GM21737 (cell line): ENCODE measurements at regions not wholly inside any gene's neighbourhood (a gene's known extent, or its start where the extent isn't known, plus 50 kb on each side); places are given as distances from the start of the nearest gene placed in this dataset.

ENCODE experiments used
- ATAC-seq: cut with Tn5 transposase; IDR thresholded peaks from one replicate; pipeline ENCODE4 v1.9.1; 2021; ENCODE audit warnings: mild to moderate bottlenecking, moderate library complexity; ENCODE audit not compliant: unreplicated experiment

DNA sequence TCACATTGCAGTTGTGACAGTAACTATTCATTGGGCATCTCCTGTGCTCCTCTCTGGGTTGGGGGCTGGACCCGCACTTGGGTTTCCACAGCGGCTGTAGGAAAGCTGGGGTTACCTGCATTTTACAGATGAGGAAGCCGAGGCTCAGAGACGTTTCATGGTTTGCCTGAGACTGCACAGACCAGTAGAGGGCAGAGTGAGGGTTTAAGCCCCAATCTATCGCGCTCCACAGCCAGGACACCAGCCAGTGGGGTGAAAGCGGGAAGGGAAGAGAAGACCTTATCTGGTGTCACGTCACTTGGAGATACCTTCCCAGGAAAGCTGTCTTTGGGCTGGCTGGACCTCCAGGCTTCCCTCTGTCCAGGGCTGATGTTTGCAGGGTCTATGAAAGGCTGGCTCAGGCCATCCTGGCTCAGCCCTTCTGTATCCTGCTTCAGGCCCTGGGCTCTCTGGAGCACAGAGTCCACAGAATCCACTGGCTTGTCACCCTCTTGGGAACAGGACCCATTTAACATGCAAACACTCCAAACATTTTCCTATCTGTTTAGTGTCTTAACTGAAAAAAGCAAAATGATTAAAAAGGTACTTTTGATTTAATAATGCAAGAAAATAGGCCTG lies 167.7 kb downstream of the EMX2 start:
- ATAC-seq, result no peak

DNA sequence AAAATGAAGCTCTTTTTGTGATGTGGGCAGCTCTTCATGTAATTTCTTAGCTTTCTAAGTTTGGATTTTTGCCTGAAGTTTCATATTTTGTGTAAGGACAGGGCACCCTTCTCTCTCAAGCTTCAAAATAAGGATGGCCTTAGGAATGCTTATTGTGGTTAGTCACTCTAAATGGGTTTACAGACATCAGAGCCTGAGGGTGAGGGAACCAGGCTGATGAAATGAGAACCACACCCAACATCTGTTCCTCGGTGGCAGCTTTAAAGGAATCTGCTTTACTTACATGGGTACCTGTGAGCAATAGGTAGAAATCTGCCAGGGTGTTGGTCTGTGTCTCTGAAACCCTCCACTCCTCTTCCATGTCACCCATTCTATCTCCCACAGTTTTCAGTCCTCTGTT lies 174.3 kb downstream of the EMX2 start:
- ATAC-seq, result no peak

DNA sequence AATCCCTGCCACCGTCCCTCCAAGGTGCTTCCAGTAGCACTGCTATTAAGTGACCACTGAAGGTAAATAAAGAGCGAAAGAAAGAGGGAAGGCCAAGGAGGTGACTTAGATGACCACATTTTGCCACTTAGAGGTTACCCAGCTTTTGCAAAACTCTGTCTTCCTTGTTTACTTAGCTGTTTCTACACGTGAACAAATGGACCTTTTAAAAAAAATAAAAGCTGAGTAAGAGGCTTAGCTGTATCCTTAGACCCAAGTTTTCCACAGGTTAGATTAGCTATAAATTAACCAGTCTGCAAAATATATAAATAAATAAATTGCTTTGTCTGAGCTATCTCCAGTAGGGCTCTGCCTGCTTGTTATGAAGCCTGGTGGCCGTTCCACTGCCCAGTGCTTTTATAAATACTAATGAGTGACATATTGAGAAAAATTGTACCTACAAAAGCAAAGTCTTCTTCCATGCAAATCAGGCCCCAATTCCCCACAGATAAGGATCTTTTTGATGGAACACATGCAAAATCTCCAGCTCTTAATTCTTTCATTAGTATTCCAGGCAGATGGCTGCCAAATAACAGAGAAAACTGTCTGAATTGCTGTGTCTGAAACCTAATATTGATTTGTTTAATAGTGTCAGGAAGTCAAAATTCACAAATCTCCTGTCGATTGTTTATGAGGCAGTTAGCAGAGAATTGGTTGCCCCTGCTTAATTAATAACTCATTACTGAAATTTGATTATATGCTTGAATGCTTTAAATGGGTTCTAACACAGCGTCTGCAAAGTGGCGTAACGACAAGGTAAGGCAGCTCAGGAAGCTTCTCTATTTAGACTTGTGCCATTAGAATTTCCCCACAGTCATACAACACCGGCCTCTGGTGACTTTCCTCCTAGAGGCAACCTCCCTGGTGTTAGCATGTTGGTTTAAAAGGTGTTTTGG lies 176.7 kb downstream of the EMX2 start:
- ATAC-seq, result no peak

DNA sequence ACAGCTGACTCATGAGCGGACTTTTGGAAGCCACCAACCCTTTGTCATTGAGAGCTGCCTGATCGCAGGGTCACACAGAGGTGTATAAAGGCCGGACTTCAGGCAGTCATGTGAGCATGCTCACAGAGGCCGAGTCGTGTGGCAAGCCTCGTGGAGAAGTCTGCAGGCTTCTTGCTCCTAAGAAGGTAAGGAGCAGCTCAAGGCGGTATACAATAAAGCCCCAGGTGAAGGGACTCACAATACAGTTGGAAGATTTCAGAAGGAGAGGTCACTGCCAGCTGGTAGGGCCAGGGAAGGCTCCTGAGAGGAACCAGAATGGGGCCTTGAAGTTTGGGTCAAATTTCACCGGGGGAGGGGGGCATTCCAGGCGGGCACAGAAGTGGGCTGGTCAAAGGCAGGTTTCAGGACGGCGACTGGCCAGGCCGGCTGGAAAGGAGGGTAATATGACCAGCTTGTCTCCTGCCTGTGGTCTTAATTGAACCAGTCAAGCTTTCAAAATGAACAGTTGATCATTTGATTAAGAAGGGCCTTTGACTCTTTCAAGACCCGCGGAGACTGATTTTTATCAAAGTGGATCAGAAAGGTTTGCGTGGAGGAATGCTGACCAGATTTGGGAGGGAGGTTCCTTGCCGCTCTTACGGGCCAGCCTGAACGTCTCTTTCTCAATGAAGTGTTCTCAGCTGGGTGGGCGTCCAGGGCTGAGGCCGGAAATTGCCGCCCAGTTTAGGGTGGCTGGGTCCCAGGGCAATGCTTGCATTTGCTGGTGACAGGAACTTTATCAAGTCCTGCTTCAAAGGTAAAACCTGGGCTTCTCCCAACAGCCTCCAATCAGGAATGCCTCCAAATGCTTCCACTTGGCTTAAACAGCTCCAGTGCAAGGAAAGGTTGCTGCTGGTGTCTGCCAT lies 178.6 kb downstream of the EMX2 start:
- ATAC-seq, result no peak

DNA sequence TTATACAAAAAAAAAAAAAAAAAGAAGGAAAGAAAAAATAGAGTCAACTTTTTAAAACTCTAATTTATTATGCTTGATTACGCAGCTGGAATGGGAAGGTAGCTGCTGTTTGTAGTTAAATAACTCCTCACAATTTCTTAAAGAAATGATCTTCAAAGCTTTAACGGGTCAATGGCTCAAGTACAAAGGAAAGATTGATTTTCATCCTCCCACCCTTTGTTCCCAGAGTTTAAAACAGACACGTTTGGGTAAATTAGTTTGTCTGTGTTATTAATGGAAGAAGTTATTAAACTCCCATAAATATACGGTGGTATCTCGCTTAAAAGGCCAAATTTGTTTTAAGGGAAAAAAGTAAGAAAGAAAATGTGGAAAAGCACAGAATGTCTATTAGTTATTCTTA lies 179.3 kb downstream of the EMX2 start:
- ATAC-seq, result no peak

DNA sequence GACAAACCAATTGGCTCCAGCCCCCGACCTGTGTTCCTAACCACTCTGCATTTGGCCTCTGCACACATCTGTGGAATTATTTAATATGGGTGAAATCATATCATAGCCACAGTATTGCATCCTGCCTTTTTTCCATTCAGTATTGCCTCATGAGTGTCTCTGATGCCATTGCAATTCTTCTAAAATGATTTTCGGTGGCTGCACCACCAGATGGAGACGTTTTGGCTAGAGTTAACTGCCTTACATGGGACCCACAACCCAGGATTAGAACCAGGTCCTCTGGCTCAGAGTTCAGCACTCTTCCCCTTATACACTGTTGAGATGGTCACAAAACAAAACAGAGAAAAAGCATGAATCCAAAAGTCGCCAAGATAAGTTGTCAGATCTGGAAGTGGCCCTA lies 180.8 kb downstream of the EMX2 start:
- no peak for ATAC-seq

DNA sequence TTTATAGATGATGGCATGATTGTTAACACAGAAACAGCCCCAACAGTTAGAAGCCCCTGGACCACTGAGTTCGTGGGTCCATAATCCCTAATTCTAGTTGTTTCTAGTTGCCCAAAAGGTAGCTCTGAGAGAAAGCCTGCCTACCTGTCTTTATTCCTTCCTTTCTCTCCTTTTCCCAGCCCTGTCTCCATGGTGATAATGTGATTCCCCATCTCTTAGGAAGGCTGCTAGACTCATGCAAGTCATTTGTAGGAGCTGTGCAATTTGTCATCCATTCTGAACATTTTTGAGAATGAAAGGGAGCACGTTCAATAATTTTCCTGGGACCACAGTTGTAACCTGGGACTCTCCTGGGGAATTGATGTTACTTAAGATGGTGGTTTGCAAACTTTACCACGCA lies 183.4 kb downstream of the EMX2 start:
- ATAC-seq, result no peak

DNA sequence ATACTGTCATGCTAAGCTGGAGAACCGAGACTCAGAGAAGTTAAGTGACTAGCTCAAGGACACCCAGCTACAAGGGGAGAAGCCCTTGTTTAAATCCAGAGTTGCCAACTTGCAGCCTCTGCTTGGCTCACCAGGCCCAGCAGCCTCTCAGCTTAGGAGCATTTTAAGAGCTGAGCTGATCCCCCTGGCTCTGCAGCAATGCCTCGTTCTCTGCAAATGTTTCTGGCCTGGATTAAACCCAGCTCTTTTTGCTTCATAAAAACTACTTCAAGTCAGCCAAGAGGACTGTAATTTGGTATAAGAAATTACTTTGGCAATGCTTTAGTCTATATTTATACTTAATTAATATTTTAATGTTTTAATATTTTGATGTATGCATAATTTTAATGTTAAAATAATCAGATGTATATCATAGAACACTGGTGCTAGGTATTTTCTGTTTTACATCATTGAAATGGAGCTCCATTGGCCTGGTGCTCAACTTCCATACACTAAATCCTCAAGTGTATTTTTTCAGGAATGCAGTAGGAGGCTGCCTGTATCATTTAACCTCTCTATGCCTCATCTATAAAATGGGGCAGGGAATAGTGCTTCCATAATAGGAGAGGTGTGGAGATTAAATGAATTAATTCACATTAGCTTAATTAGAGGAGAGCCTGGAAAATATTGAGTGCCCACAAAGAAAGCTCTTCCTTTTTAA lies 184.2 kb downstream of the EMX2 start:
- no peak for ATAC-seq

DNA sequence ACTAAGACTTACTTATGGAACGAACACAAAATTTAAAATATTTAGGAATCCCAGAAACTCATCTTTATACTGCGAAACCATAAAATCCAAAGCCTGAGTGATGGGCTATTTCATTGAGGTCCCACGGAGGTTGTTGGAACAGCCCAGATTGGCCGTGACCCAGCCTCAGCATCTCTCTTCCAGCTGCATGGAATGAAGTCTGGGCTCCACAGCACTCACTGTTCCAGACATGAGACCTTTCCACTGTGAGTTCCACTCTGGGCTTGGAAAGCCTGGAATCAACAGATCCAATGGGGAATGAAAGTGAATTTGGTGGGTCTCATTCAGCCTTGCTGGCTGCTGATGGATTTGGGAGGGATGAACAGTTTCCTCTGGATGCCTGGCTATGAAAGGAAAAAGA lies 184.9 kb downstream of the EMX2 start:
- ATAC-seq, result no peak

DNA sequence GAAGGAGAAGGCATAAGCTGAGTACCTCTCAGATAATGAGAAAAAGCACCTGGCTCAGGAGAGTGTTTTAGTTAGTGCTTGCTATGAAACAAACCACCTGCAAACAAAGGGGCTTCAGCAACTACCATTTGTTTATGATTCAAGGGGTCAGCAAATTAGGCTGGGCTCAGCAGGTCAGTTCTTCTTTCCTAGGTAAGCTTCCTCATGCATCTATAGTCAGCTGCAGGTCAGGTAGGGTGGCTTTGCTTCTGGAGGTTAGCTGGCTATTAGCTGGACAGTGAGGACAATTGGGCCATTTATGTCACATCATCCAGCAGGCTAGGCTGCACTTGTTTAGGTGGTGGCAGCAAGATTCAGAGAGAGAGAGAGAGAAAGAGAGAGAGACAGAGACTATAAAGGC lies 185.5 kb downstream of the EMX2 start:
- no peak for ATAC-seq

DNA sequence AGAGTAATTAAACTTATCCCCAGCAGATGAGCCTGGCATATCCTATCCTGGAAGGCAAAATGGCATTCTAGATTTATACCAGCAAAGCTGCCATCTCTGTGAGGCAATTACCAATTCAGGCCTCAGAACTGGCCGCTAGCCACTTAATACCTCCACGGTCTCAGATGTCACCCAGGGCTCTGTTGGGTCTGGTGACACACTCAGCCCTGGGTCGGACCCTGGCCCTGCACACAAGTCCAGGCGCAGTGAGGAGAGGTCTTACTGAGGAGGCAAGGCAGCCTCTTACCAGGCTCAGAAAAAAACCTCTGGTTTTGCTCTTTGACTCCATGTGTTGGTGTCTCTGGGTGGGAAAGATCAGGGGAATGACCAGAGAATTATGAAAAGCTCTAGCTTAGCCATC lies 186.6 kb downstream of the EMX2 start:
- no peak for ATAC-seq

DNA sequence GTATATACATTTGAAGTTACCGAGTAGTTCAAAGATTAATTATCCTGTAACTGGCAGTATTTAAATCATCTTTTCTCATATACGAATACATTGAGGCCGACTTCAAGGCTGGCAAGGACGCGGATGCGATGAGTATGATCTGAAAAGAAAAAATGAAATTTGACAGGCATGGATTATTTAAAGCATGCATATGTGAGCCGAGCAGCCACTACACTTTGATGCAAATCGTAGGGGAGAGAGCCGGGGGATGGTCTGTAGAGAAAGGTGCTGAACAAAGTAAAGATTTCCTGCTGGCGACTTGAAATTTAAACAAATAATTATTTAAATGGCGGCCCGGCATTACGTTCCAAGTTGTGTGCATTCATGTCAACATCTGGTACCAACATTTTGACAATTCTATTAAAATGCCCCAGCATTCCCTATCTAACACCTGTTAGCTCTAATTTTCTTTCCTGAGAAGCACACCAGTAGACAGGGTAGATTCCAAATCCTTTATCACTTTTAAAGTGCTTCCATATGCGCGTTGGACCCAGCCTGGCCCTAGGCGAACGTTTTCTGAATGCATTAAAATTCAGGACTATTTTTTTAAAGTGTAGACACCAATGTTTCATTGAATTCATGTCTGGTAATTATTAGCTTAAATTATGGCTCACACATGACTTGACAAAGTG lies 188.7 kb downstream of the EMX2 start:
- no peak for ATAC-seq

DNA sequence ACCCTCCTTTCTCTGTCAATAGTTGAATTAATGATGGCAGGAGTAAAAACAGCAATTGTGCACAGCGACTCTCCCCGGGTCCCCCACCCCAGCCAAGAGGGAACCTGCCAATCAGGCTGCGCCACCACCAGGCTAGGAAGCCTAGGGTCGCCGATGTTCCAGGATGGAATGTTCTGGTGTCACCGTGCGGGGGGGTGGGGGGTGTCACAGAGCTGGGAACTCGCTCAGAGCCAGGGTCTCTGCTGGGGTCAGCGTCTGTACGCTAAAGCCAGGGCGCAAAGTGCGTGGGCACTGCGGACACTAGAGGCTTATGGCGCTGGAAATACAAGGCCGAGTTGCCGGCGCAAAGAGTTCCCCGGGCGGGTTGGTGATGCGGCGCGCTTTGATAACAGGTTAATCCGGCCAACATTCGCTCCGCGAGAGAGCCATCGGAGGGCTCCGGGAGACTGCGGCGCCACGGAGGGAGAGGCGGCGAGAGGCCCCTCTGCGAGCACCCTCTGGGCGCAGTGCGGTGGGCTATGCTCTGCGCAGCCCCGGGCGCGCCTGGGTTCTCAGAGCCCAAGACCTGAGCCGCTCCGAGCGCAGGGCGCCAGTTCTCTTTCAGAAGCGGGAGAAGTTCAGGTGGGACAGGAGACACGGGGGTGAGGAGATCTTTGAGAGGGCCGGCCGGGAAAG lies 192.3 kb downstream of the EMX2 start:
- ATAC-seq, result no peak

DNA sequence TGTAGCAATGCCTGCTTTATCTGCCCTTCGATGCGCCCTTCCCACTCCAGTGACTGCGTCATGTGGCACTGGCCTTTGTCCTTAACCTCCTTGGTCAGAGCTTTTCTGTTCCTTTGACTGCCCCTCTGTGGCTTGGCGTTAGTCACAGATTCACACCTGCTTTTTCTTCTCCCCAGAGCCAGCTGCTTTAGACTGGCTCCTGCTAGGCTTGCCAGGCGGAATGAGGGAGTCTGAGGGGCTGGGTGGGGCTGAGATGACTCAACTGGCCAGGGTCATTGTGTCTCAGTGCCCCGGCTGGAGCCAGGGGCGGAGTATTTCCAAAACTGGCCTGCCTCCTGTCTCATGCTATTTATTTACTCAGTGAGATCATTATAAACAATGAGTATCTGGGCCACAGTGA lies 194.1 kb downstream of the EMX2 start:
- no peak for ATAC-seq

DNA sequence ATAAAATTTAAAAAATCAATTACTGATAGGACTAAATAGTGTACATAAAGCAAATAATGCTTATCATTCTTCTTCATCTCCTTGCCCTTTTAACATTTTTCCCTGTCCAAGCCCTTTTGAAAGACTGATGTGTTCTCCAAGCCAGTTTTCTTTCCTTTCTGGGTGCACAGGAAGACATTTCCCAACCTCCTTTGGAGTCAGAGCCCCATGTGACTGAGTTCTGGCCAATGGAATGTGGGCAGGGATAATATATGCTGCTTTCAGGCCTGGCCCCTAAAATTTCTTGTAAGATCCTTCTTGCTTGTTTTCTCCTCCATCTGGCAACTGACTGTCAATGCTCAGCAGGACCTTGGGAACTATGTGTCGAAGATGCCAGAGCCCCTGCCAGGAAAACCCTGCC lies 197.5 kb downstream of the EMX2 start:
- no peak for ATAC-seq

DNA sequence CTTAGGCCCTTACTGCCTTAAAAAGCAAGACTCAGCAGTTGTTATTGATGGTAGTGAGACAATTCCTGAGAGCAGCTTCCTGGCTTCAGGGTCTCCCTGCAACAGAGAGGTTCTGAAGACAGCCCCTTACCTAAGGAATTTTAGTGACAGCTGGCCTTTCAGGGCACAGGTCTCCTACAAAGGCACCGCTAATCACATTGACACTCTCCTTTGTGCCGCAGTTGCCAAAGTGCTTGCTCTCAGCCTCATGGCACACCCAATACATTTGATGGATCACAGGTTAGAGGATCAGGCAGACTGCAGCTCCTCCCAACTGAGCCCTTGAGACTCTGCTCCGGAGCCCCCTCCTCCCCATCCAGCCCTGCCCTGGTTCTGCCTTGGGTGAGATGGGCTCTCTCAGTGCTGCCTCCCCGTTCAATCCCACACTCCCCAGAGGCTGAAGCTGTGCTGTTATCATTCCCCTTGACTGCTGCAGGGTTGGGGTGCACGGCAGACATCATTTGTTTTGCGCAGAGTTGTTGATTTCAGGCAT lies 198.2 kb downstream of the EMX2 start:
- ATAC-seq, result no peak

DNA sequence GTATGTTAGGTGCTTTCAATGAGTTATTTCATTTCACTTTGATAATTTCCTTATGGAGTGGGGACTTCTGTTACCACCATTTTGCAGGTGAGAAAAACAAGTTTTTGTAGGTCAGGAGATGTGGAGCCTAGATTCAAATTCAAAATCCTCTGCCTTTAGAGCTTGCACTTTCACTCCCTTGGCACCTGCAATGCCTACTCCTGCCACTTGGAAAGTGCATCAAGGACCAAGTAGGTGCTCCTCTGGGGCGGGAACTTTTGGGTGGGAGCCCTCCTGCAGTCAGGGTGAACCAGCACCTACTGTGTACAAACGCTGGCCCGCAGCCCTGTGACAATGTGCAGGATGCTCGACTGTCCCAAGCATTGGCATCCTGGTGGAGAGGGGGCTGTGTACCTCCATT lies 199.0 kb downstream of the EMX2 start:
- no peak for ATAC-seq

DNA sequence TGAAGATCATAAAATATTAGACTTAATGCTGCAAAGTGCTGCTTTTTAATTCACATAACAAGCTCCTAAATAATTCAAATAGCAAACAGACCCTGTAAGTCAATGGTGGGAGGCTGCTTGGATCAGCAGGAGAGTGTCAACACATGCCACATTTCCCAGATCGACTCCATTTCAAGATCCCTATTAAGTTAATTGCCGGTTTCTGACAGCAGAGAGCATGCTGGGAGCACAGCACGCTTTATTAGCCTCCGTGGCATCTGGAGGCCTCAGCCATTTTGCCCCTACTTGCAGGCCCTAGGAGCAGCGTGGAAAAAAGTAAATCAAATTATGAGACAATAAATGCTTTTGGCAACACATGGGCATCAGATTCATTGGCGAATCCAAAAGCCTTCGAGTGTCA lies 201.0 kb downstream of the EMX2 start:
- no peak for ATAC-seq

DNA sequence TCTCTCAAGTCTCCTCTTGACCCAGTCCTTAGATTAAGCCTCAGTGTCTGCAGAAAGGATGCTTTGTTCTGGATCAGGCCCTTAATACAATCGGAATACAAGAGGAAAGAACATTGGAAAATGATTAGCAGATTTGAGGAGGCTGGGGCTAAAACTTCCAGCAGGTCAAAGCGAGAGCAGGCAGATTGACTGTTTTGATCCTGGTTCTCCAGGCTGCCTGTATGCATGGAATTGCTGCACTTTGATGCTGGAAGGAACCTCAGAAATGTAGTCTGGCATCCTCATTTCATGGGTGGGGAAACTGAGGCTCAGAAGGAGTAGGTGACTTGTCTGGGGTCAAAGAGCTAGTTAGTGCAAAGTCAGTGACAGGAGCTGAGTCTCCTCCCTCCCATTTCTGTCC lies 202.8 kb downstream of the EMX2 start:
- ATAC-seq, result no peak
